GM10266 (cell line): ENCODE measurements at regions not wholly inside any gene's neighbourhood (a gene's known extent, or its start where the extent isn't known, plus 50 kb on each side); places are given as distances from the start of the nearest gene placed in this dataset.

Experiments
- DNase-seq: peaks from one replicate; pipeline ENCODE4 v3.0.0; 2012; ENCODE audit errors: extremely low spot score
- CTCF ChIP-seq: IDR thresholded peaks from 2 replicates; pipeline ENCODE4 v1.5.1; 2012; ENCODE audit warnings: mild to moderate bottlenecking, low read depth; ENCODE audit not compliant: control insufficient read depth, insufficient read depth; ENCODE audit errors: missing control alignments

GRCh38 chr11:95661162-95661561, 128.4 kb downstream of the FAM76B start:
- TF ChIP-seq CTCF, result no peak
- no peak for DNase-seq

GRCh38 chr11:95660038-95660437, 129.5 kb downstream of the FAM76B start:
- TF ChIP-seq CTCF, result no peak
- DNase-seq, result no peak

- DNase-seq, result no peak
- no peak for TF ChIP-seq CTCF
These were observed 130.5 kb downstream of the FAM76B start for GRCh38 chr11:95659088-95659487.

- TF ChIP-seq CTCF, result no peak
- DNase-seq, result no peak
These were observed 134.0 kb downstream of the FAM76B start for GRCh38 chr11:95655536-95655935.

GRCh38 chr11:95653680-95654079, 135.9 kb downstream of the FAM76B start:
- no peak for TF ChIP-seq CTCF
- no peak for DNase-seq

- no peak for TF ChIP-seq CTCF
- no peak for DNase-seq
These were observed 136.5 kb downstream of the FAM76B start for GRCh38 chr11:95653099-95653498.

GRCh38 chr11:95652002-95652472, 137.5 kb downstream of the FAM76B start:
- TF ChIP-seq CTCF, result no peak
- no peak for DNase-seq
